SJCRH30 (cell line): ENCODE measurements at regions not wholly inside any gene's neighbourhood (a gene's known extent, or its start where the extent isn't known, plus 50 kb on each side); places are given as distances from the start of the nearest gene placed in this dataset.
"Not testable (repeated sequence)": the region's sequence is repeated elsewhere in the genome, so short reads cannot be mapped to it uniquely, and the experiment has no call there.

ENCODE experiments used
- DNase-seq, 2 experiments: peaks; one replicate each; pipeline ENCODE4 v3.0.0-alpha.2; 2015 to 2020
- H3K27ac ChIP-seq: fragments of 250-450 bp; sonication (Bioruptor Pico); 2 replicates; pipeline ENCODE4 v1.5.1; 2020; ENCODE audit warnings: mild to moderate bottlenecking, moderate library complexity
- H3K27me3 ChIP-seq: fragments of 250-450 bp; sonication (Bioruptor Pico); 2 replicates; pipeline ENCODE4 v1.5.1; 2020; ENCODE audit warnings: mild to moderate bottlenecking, moderate library complexity
- H3K36me3 ChIP-seq: fragments of 250-450 bp; sonication (Bioruptor Pico); 2 replicates; pipeline ENCODE4 v1.5.1; 2020; ENCODE audit warnings: mild to moderate bottlenecking, moderate library complexity
- H3K4me1 ChIP-seq: fragments of 250-450 bp; sonication (Bioruptor Pico); 2 replicates; pipeline ENCODE4 v1.5.1; 2020; ENCODE audit warnings: mild to moderate bottlenecking, moderate library complexity
- H3K4me3 ChIP-seq: fragments of 250-450 bp; sonication (Bioruptor Pico); 2 replicates; pipeline ENCODE4 v1.5.1; 2020; ENCODE audit warnings: mild to moderate bottlenecking, moderate library complexity
- H3K9me3 ChIP-seq: fragments of 250-450 bp; sonication (Bioruptor Pico); replicated peaks from 2 replicates; pipeline ENCODE4 v1.5.1; 2020; ENCODE audit warnings: mild to moderate bottlenecking, moderate library complexity

GRCh38 chr10:63675171-63675570, 154.0 kb downstream of the REEP3 start:
- H3K27ac ChIP-seq, result no peak overlapping the region
- no peaks in the 10 kb centered on the region for H3K9me3 ChIP-seq
- no peaks in the 10 kb centered on the region for H3K36me3 ChIP-seq
- no peaks in the 10 kb centered on the region for H3K27me3 ChIP-seq
- H3K4me1 ChIP-seq, result peaks cover 11% of the 10 kb centered on the region
- no peak for DNase-seq
- H3K4me3 ChIP-seq, result no peak overlapping the region

- DNase-seq, result no peak
- H3K27ac ChIP-seq, result no peak overlapping the region
- no peaks in the 10 kb centered on the region for H3K9me3 ChIP-seq
- no peaks in the 10 kb centered on the region for H3K36me3 ChIP-seq
- no peaks in the 10 kb centered on the region; the same call in 1 of the 2 replicates for H3K4me1 ChIP-seq
- H3K4me3 ChIP-seq, result no peak overlapping the region
- H3K27me3 ChIP-seq, result no peaks in the 10 kb centered on the region
Measured at GRCh38 chr10:63677001-63677400, 155.8 kb downstream of the REEP3 start.

DNA sequence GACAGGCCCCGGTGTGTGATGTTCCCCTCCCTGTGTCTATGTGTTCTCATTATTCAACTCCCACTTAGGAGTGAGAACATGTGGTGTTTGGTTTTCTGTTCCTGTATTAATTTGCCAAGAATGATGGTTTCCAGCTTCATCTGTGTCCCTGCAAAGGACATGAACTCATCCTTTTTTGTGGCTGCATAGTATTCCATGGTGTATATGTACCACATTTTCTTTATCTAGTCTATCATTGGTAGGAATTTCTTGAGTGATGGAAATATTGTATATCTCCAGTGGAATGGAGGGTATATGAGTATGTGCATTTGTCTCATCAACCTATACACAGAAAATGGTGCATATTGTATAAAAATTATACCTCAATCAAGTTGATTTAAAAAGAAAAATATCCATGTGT, 159.3 kb downstream of the REEP3 start:
- not testable (repeated sequence) for H3K9me3 ChIP-seq, H3K4me3 ChIP-seq, DNase-seq

DNA sequence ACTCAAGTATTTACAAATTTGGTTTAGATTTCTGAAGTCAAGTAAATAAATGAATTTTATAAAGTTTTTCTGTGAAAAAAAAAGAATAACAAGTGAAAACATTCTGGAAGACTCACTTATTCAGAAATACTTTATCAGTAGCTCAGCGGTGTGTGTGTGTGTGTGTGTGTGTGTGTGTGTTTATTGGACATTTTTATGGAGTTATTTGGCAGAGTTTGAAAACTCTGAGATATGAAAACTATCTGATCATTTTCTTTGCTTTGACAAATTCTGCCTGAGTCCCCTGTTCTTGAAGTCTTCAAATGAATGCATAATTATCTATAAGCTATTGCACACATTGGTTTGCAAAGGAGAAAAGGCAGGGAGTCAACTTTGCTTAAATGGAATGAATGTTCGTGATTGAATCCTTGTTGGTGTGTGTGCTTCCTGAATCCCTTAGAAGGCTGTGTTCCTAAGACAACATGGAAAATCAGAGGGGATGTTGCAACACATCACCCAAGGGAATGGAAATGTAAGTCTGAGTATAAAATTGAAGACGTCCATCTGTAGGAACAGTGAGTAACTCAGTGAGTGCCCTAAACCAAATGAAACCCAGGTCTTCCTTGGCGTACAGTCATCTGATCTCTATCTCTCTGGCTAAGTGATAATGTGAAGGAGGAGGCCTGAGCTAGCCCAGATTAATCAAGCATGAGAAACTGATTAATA, 160.9 kb downstream of the REEP3 start:
- Histone ChIP-seq H3K36me3 (no peaks in the 10 kb centered on the region), H3K27me3 (no peaks in the 10 kb centered on the region), H3K4me3 (no peak overlapping the region), H3K9me3 (no peaks in the 10 kb centered on the region), H3K4me1 (no peaks in the 10 kb centered on the region), H3K27ac (no peak overlapping the region)
- no peak for DNase-seq

More for the DNA sequence above, 159.3 kb downstream of the REEP3 start:
- H3K4me1 ChIP-seq, H3K36me3 ChIP-seq, H3K27me3 ChIP-seq, H3K27ac ChIP-seq: not testable (repeated sequence)

- not testable (repeated sequence) for H3K4me3 ChIP-seq, H3K27ac ChIP-seq, H3K36me3 ChIP-seq, H3K4me1 ChIP-seq, H3K27me3 ChIP-seq, H3K9me3 ChIP-seq, DNase-seq
Measured at GRCh38 chr10:63682698-63683052, 161.5 kb downstream of the REEP3 start.

GRCh38 chr10:63683223-63683622, 162.0 kb downstream of the REEP3 start:
- Histone ChIP-seq H3K36me3 (no peaks in the 10 kb centered on the region), H3K9me3 (no peaks in the 10 kb centered on the region), H3K27ac (no peak overlapping the region)

GRCh38 chr10:63683686-63684085, 162.5 kb downstream of the REEP3 start:
- Histone ChIP-seq H3K9me3 (no peaks in the 10 kb centered on the region), H3K27me3 (no peaks in the 10 kb centered on the region), H3K36me3 (no peaks in the 10 kb centered on the region), H3K27ac (no peak overlapping the region), H3K4me3 (no peak overlapping the region), H3K4me1 (no peaks in the 10 kb centered on the region)
- DNase-seq, result no peak

More at GRCh38 chr10:63683223-63683622, 162.0 kb downstream of the REEP3 start:
- no peak overlapping the region for H3K4me3 ChIP-seq
- H3K4me1 ChIP-seq, result no peaks in the 10 kb centered on the region
- no peaks in the 10 kb centered on the region for H3K27me3 ChIP-seq
- no peak for DNase-seq

DNA sequence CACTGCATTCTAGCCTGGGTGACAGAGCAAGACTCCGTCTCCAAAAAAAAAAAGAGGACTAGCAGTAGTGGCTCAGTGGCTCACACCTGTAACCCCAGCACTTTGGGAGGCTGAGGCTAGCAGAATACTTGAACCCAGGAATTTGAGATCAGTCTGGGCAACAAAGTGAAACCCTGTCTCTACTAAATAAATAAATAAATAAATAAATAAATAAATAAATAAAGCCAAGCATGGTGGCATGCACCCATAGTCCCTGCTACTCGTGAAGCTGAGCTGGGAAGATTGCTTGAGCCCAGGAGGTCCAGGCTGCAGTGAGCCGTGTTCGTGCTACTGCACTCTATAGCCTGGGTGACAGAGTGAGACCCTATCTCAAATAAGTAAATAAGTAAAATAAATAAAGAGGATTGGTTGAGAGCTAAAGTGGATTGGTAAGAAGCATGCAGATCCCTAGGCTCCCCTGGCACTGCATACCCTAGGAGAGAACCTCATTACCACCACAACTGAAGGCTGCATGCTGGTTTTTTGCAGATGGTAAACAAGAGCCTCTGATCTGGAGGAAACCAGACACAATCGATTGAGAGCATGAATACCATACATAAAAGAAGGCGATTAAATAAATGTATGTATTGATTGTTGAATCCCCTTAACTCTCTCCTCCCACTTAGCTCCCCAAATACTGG, 163.2 kb downstream of the REEP3 start:
- no peak overlapping the region for H3K4me3 ChIP-seq
- no peak for DNase-seq
- H3K27me3 ChIP-seq, result no peaks in the 10 kb centered on the region
- no peaks in the 10 kb centered on the region for H3K36me3 ChIP-seq
- no peak overlapping the region for H3K27ac ChIP-seq
- H3K4me1 ChIP-seq, result no peaks in the 10 kb centered on the region
- H3K9me3 ChIP-seq, result no peaks in the 10 kb centered on the region

DNA sequence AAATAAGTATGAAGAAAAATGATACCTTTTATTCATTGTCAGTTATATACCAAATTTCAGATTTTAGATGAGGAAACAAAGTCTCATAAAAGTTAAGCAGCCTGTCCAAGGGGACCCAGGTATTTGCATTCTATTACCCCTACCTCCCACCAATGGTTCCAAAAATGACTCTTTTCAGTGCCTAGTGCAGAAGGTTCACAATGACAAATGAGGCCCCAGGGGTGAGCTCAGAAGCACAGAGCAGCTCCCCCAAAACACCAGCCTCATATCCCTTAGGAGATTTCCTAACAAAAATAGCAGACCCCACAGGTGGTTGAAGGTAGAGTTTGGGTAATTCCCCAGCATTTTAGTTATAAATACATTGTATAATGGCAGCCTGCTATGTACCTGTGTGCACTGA, 168.6 kb downstream of the REEP3 start:
- Histone ChIP-seq H3K9me3 (no peaks in the 10 kb centered on the region), H3K27ac (no peak overlapping the region), H3K4me3 (no peak overlapping the region), H3K4me1 (no peaks in the 10 kb centered on the region), H3K27me3 (no peaks in the 10 kb centered on the region), H3K36me3 (no peaks in the 10 kb centered on the region)
- no peak for DNase-seq

DNA sequence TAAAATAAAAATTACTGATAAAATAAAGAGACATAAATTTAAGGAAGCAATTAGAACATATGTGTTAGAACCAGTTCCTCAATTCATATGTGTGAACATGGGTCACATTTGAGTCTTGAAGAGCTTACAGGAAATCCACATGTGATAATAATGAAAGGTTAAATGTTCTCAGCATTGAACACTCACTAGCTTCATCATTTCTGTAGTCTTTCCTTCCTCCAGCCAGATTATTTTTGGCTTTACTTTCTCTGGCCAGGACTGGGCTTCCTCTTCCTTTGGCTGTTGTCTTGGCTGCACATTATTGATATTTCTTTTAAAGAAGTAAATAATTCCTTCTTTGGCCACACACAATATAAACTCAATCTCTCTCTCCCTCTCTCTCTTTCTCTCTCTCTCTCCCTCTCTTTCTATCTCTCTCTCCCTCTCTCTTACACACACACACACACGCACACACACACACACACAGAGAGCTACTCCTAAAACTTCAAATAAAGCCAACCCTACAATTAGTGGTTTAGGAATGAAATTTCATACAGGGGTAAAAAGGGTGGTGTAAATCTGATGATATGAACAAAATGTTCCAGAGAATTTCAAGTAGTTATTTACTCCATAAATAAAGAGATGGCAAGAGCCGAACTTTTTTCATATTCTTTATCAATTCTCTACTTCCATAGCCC, 171.2 kb downstream of the REEP3 start:
- DNase-seq, result no peak
- Histone ChIP-seq H3K9me3 (no peaks in the 10 kb centered on the region), H3K4me1 (no peaks in the 10 kb centered on the region), H3K27ac (no peak overlapping the region), H3K27me3 (no peaks in the 10 kb centered on the region), H3K36me3 (no peaks in the 10 kb centered on the region), H3K4me3 (no peak overlapping the region)

- H3K27ac ChIP-seq, H3K4me1 ChIP-seq, DNase-seq, H3K27me3 ChIP-seq, H3K4me3 ChIP-seq, H3K9me3 ChIP-seq, H3K36me3 ChIP-seq: not testable (repeated sequence)
Measured at GRCh38 chr10:63693021-63693420, 171.8 kb downstream of the REEP3 start.

DNA sequence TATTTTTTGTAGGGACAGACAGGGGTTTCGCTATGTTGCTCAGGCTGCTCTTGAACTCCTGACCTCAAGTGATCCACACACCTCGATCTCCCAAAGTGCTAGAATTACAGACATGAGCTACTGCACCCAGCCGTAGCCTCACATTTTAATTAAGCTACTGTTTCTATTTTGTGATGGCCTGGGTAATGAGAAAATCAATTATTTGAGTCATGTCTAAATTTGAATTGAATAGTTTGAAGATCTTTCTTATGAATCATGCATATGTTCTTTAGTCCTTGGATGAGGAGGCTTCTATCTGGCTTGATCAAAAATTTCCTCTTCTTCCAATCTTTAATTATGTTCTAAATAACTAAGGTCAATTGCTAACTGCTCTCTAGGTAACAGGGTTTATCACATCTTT, 175.0 kb downstream of the REEP3 start:
- no peak for DNase-seq
- H3K4me1 ChIP-seq, result peaks cover 11% of the 10 kb centered on the region; the same call in 1 of the 2 replicates
- no peaks in the 10 kb centered on the region for H3K9me3 ChIP-seq
- H3K4me3 ChIP-seq, result no peak overlapping the region
- no peak overlapping the region for H3K27ac ChIP-seq
- H3K36me3 ChIP-seq, result no peaks in the 10 kb centered on the region
- H3K27me3 ChIP-seq, result no peaks in the 10 kb centered on the region

GRCh38 chr10:63697956-63698786, 177.0 kb downstream of the REEP3 start:
- no peaks in the 10 kb centered on the region for H3K27me3 ChIP-seq
- H3K9me3 ChIP-seq, result no peaks in the 10 kb centered on the region
- peaks cover 15% of the 10 kb centered on the region; the same call in 1 of the 2 replicates for H3K4me1 ChIP-seq
- no peak overlapping the region for H3K4me3 ChIP-seq
- H3K36me3 ChIP-seq, result no peaks in the 10 kb centered on the region
- H3K27ac ChIP-seq, result no peak overlapping the region
- DNase-seq, result no peak

GRCh38 chr10:63698787-63699150, 177.6 kb downstream of the REEP3 start:
- no peak for DNase-seq
- Histone ChIP-seq H3K36me3 (no peaks in the 10 kb centered on the region), H3K9me3 (no peaks in the 10 kb centered on the region), H3K4me1 (peaks cover 15% of the 10 kb centered on the region; the same call in 1 of the 2 replicates), H3K4me3 (no peak overlapping the region), H3K27me3 (no peaks in the 10 kb centered on the region), H3K27ac (no peak overlapping the region)
